Astrocyte (in vitro differentiated cells and primary cell): ENCODE measurements at regions not wholly inside any gene's neighbourhood (a gene's known extent, or its start where the extent isn't known, plus 50 kb on each side); places are given as distances from the start of the nearest gene placed in this dataset.

ENCODE experiments used
- DNase-seq: peaks from one replicate; pipeline ENCODE4 v3.0.0-alpha.2; 2010; ENCODE audit warnings: low read depth
- FAIRE-seq: peaks from 2 replicates; lab custom pipeline; 2011; peaks lifted over from hg19 to GRCh38; lab: Jason Lieb, UNC
- H2AFZ ChIP-seq: 2 replicates; pipeline ENCODE4 v1.6.0; 2012; ENCODE audit warnings: low read depth, low read length, inconsistent platforms
- H3K27ac ChIP-seq: 2 replicates; pipeline ENCODE4 v1.5.1; 2011; ENCODE audit warnings: low read depth, low read length, inconsistent platforms
- H3K27me3 ChIP-seq: 2 replicates; pipeline ENCODE4 v1.6.0; 2011; ENCODE audit warnings: low read length, inconsistent platforms; ENCODE audit not compliant: insufficient read depth
- H3K36me3 ChIP-seq: 2 replicates; pipeline ENCODE4 v1.5.1; 2011; ENCODE audit warnings: low read length, inconsistent platforms; ENCODE audit not compliant: insufficient read depth
- H3K4me1 ChIP-seq: 2 replicates; pipeline ENCODE4 v1.5.1; 2011; ENCODE audit warnings: low read length, inconsistent platforms; ENCODE audit not compliant: insufficient read depth
- H3K4me2 ChIP-seq: 2 replicates; pipeline ENCODE4 v1.6.0; 2012; ENCODE audit warnings: low read length, inconsistent platforms
- H3K4me3 ChIP-seq: 2 replicates; pipeline ENCODE4 v1.5.1; 2011; ENCODE audit warnings: low read depth, mild to moderate bottlenecking, low read length, inconsistent platforms; ENCODE audit not compliant: insufficient read depth
- H3K79me2 ChIP-seq: 2 replicates; pipeline ENCODE4 v1.6.0; 2012; ENCODE audit warnings: mild to moderate bottlenecking, low read length, inconsistent platforms; ENCODE audit not compliant: insufficient read depth
- H3K9ac ChIP-seq: 2 replicates; pipeline ENCODE4 v1.6.0; 2012; ENCODE audit warnings: mild to moderate bottlenecking, low read length, inconsistent platforms
- H3K9me3 ChIP-seq: 2 replicates; pipeline ENCODE4 v1.5.1; 2012; ENCODE audit warnings: low read depth, mild to moderate bottlenecking, low read length, inconsistent platforms; ENCODE audit not compliant: insufficient read depth
- H4K20me1 ChIP-seq: 2 replicates; pipeline ENCODE4 v1.6.0; 2012; ENCODE audit warnings: low read length, inconsistent platforms; ENCODE audit not compliant: insufficient read depth
- H3K27ac Mint-ChIP-seq: one replicate; pipeline ENCODE4 v1.8.0; 2021; ENCODE audit warnings: mild to moderate bottlenecking, mixed read lengths; ENCODE audit not compliant: unreplicated experiment
- H3K27me3 Mint-ChIP-seq: one replicate; pipeline ENCODE4 v1.8.0; 2021; ENCODE audit warnings: low read depth, mixed read lengths; ENCODE audit not compliant: unreplicated experiment
- H3K36me3 Mint-ChIP-seq: one replicate; pipeline ENCODE4 v1.8.0; 2021; ENCODE audit warnings: low read depth, mixed read lengths; ENCODE audit not compliant: unreplicated experiment
- H3K4me1 Mint-ChIP-seq: one replicate; pipeline ENCODE4 v1.8.0; 2021; ENCODE audit warnings: low read depth, mixed read lengths; ENCODE audit not compliant: unreplicated experiment
- H3K4me3 Mint-ChIP-seq: one replicate; pipeline ENCODE4 v1.8.0; 2021; ENCODE audit warnings: mild to moderate bottlenecking, moderate library complexity, mixed read lengths; ENCODE audit not compliant: unreplicated experiment
- H3K9me3 Mint-ChIP-seq: one replicate; pipeline ENCODE4 v1.8.0; 2021; ENCODE audit warnings: mild to moderate bottlenecking, mixed read lengths; ENCODE audit not compliant: unreplicated experiment
- EZH2 ChIP-seq: IDR thresholded peaks from 2 replicates; pipeline ENCODE4 v1.6.1; 2012; ENCODE audit warnings: mild to moderate bottlenecking, low read length, inconsistent platforms; ENCODE audit not compliant: insufficient read depth
- TF ChIP-seq, protein P1 (sequence below): IDR thresholded peaks from 2 replicates; pipeline ENCODE4 v1.5.1; 2011; ENCODE audit warnings: low read depth, mild to moderate bottlenecking, inconsistent platforms, low read length, moderate library complexity; ENCODE audit not compliant: insufficient read depth

DNA sequence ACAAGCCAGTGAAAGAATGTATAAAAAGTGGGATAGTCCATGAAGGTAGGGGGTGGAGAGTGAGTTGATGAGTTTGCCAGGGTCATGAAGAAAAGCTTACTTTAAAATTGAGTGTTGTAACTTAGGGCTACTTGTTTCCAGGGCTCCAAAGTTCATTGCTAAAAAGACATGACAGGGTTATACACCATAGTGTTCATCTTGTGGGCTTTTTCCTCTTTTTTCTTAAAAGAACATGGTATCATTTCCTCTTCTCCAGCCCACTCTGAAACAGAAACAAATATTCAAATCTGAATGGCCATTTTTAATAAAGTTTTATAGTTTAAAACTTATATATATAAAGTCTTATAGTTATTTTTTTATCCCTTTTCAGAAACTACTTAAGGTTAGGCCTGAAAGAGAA is 115.7 kb upstream of the SMC2 start:
- Mint-ChIP-seq H3K27me3 (no peaks in the 10 kb centered on the region), H3K27ac (no peak overlapping the region), H3K4me3 (no peak overlapping the region), H3K4me1 (no peaks in the 10 kb centered on the region), H3K9me3 (no peaks in the 10 kb centered on the region), H3K36me3 (no peaks in the 10 kb centered on the region)
- TF ChIP-seq EZH2, result no peak
- TF ChIP-seq, protein P1, sequence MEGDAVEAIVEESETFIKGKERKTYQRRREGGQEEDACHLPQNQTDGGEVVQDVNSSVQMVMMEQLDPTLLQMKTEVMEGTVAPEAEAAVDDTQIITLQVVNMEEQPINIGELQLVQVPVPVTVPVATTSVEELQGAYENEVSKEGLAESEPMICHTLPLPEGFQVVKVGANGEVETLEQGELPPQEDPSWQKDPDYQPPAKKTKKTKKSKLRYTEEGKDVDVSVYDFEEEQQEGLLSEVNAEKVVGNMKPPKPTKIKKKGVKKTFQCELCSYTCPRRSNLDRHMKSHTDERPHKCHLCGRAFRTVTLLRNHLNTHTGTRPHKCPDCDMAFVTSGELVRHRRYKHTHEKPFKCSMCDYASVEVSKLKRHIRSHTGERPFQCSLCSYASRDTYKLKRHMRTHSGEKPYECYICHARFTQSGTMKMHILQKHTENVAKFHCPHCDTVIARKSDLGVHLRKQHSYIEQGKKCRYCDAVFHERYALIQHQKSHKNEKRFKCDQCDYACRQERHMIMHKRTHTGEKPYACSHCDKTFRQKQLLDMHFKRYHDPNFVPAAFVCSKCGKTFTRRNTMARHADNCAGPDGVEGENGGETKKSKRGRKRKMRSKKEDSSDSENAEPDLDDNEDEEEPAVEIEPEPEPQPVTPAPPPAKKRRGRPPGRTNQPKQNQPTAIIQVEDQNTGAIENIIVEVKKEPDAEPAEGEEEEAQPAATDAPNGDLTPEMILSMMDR, result no peak
- Histone ChIP-seq H3K27me3 (no peaks in the 10 kb centered on the region), H3K9me3 (peaks cover 2% of the 10 kb centered on the region), H3K9ac (no peak overlapping the region), H3K79me2 (no peaks in the 10 kb centered on the region), H4K20me1 (no peaks in the 10 kb centered on the region), H3K4me1 (no peaks in the 10 kb centered on the region), H3K4me2 (no peak overlapping the region), H3K36me3 (no peaks in the 10 kb centered on the region), H3K4me3 (no peak overlapping the region), H2AFZ (no peak overlapping the region), H3K27ac (no peak overlapping the region)
- DNase-seq (no peak), FAIRE-seq (no peak)

- Histone ChIP-seq H3K4me2 (no peak overlapping the region), H3K9ac (no peak overlapping the region), H4K20me1 (no peaks in the 10 kb centered on the region), H3K4me3 (no peak overlapping the region), H3K27me3 (no peaks in the 10 kb centered on the region), H2AFZ (no peak overlapping the region), H3K27ac (no peak overlapping the region), H3K79me2 (no peaks in the 10 kb centered on the region), H3K4me1 (no peaks in the 10 kb centered on the region), H3K9me3 (peaks cover 2% of the 10 kb centered on the region), H3K36me3 (no peaks in the 10 kb centered on the region)
- no peak for DNase-seq
- no peak for FAIRE-seq
- no peak overlapping the region for H3K27ac Mint-ChIP-seq
- no peak overlapping the region for H3K4me3 Mint-ChIP-seq
- no peak for TF ChIP-seq EZH2
- TF ChIP-seq, protein P1, result no peak
- H3K9me3 Mint-ChIP-seq, result peaks cover 5% of the 10 kb centered on the region
- no peaks in the 10 kb centered on the region for H3K4me1 Mint-ChIP-seq
- no peaks in the 10 kb centered on the region for H3K36me3 Mint-ChIP-seq
- H3K27me3 Mint-ChIP-seq, result no peaks in the 10 kb centered on the region
These were observed 112.2 kb upstream of the SMC2 start for GRCh38 chr9:103981912-103982311.

DNA sequence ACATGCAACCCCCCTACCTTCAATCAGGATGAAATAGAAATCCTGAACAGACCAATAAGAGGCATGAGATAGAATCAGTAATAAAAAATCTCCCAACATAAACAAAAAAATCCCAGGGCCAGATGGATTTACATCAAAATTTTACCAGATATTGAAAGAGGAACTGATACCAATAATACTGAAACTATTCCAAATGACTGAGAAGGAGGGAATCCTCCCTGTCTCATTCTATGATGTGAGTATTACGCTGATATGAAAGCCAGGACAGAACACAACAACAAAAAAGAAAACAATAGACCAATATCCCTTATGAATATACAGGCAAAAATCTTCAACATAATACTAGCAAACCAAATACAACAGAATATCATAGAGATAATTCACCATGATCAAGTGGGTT is 109.0 kb upstream of the SMC2 start:
- Histone ChIP-seq H3K79me2 (no peaks in the 10 kb centered on the region), H2AFZ (no peak overlapping the region), H3K9ac (no peak overlapping the region), H3K4me2 (no peak overlapping the region), H3K27ac (no peak overlapping the region), H3K27me3 (no peaks in the 10 kb centered on the region), H3K36me3 (no peaks in the 10 kb centered on the region), H4K20me1 (no peaks in the 10 kb centered on the region), H3K4me3 (no peak overlapping the region), H3K9me3 (peaks cover 2% of the 10 kb centered on the region), H3K4me1 (no peaks in the 10 kb centered on the region)
- Mint-ChIP-seq H3K9me3 (peaks cover 5% of the 10 kb centered on the region), H3K4me1 (no peaks in the 10 kb centered on the region), H3K4me3 (no peak overlapping the region), H3K27ac (no peak overlapping the region), H3K27me3 (no peaks in the 10 kb centered on the region), H3K36me3 (no peaks in the 10 kb centered on the region)
- no peak for DNase-seq
- FAIRE-seq, result no peak
- no peak for TF ChIP-seq EZH2
- TF ChIP-seq, protein P1, result no peak
